ENCODE measurements at regions not wholly inside any gene's neighbourhood (a gene's known extent, or its start where the extent isn't known, plus 50 kb on each side); places are given as distances from the start of the nearest gene placed in this dataset. TPM values are rescaled to one million over a fixed set of nuclear protein-coding genes. Genes with fewer than 3 reads are reported as not detected.

Small RNA genes lying in the stretch of these regions (microRNA-seq; reads per million reads assigned to microRNA genes)
- gene RNA5SP360 (ENCODE audit: insufficient read depth, insufficient read length), result not detected

Small RNA genes lying in the stretch of these regions (small RNA-seq; reads per million reads assigned to genes)
- gene RNA5SP360, result 0 reads per million in 5 experiments

All from IMR-90 (cell line).